ENCODE measurements at regions not wholly inside any gene's neighbourhood (a gene's known extent, or its start where the extent isn't known, plus 50 kb on each side); places are given as distances from the start of the nearest gene placed in this dataset.
"Not testable (repeated sequence)": the region's sequence is repeated elsewhere in the genome, so short reads cannot be mapped to it uniquely, and the experiment has no call there.

DNA sequence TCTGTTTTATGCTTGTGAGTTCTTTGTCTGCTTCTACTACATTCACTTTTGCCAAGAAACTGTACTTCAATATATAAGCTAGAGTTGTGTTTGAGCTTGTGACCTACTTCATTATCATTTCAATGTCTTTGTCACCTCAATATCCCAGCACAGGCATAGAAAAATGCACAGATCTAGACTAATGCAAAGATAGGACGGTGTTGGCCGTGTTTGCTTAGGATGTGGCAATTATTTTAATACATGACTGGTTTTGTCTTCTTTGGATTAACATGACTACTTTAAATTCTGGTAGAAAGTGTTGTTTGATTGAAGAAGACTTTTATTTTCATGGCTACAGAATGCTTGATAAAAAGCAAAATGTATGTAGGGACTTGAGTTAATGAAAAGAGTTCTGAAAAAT, 1075.0 kb upstream of the GJE1 start:
- Mint-ChIP-seq H3K4me3 (no peak overlapping the region), H3K27ac (no peak overlapping the region), H3K4me1 (no peaks in the 10 kb centered on the region), H3K9me3 (no peaks in the 10 kb centered on the region), H3K36me3 (no peaks in the 10 kb centered on the region), H3K27me3 (no peaks in the 10 kb centered on the region)
- CTCF ChIA-PET = no interaction called here
- no peak for DNase-seq

DNA sequence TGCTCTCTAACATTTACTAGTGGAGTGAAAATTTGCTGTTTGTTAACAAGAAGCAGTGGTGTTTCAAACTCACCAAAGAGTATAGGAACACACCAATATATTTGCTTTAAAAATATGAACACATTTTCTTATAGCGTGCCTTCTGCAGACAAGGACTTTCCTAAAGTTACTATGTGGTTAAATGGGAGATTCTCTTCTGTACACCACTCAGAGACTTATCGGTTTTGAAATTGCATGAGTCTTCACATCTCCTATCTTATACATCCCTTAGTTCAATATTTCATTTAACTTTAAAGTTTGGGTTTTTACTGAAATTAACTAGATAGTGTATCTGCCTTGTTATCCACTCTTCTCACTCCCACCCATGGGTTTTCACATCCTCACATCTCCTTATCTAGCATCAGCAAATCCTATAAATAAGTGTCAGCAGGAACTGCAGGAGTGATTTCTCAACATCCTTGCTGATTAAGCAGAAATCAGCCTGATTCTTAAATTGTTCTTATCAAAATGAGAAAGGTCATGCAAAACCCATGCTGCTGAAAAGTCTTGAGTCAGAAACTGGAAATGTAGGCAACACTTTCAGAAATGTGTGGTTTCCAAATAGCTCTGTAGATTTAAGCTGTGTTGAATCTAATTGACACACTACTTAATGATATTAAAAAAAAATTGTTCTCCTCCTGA, 1075.6 kb upstream of the GJE1 start:
- DNase-seq = no peak
- Mint-ChIP-seq H3K36me3 (no peaks in the 10 kb centered on the region), H3K27ac (no peak overlapping the region), H3K27me3 (no peaks in the 10 kb centered on the region), H3K9me3 (no peaks in the 10 kb centered on the region), H3K4me3 (no peak overlapping the region), H3K4me1 (no peaks in the 10 kb centered on the region)
- CTCF ChIA-PET = no interaction called here

DNA sequence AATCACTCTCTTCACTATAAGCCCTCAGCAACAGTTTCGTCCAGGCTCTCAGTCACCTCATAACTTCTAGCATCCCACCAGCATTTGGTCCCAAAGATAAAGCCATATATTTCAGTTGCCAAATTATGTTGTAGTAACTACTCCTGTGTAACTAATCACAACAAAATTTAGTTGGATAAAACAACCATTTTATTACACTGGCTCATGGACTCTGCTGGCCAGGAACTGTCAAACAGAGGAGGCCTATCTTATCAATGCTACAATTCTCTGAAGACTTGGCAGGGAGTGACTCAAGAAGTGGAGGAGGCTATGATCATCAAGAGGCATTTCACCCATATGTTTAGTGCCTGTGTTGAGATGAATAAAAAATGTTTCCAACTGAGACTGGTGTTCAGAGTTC, 1082.3 kb upstream of the GJE1 start:
- no peaks in the 10 kb centered on the region for H3K9me3 Mint-ChIP-seq
- CTCF ChIA-PET = no interaction called here
- H3K36me3 Mint-ChIP-seq = no peaks in the 10 kb centered on the region
- no peaks in the 10 kb centered on the region for H3K4me1 Mint-ChIP-seq
- DNase-seq = no peak
- H3K4me3 Mint-ChIP-seq = no peak overlapping the region
- no peaks in the 10 kb centered on the region for H3K27me3 Mint-ChIP-seq
- no peak overlapping the region for H3K27ac Mint-ChIP-seq

DNA sequence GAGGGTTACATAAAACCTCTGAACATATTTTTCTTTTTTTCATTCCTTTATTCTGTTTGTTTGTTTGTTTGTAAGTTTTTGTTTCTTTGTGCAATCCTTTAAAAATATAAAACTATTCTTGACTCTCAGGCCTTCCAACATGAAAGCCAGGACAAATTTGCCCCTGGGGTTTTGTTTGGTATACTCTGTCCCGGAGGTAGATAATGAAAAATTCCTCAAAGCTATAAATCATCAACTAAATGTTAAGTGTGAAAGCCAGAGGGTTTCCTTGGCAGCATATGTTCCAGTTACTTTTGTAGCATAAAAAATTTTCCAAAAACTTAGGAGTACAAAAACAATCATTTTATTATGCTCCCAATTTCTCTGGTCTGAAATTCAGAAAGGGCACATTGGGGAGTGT, 1084.3 kb upstream of the GJE1 start:
- no peaks in the 10 kb centered on the region for H3K4me1 Mint-ChIP-seq

DNA sequence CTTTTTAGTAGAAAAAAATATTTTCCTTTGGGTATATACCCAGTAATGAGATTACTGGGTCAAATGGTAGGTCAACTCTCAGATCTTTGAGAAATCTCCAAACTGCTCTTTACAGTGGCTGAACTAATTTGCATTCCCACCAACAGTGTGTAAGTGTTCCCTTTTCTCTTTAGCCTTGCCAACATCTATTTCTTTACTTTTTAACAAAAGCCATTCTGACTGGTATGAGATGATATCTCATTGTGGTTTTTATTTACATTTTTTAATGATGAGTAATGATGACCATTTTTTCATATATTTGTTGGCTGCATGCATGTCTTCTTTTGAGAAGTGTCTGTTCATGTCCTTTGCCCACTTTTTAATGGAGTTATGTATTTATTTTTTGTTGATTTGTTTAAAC, 1086.2 kb upstream of the GJE1 start:
- H3K36me3 Mint-ChIP-seq, DNase-seq, H3K27ac Mint-ChIP-seq, H3K27me3 Mint-ChIP-seq, CTCF ChIA-PET, H3K4me3 Mint-ChIP-seq, H3K4me1 Mint-ChIP-seq, H3K9me3 Mint-ChIP-seq: not testable (repeated sequence)

More for the DNA sequence above, 1084.3 kb upstream of the GJE1 start:
- Mint-ChIP-seq H3K4me3 (no peak overlapping the region), H3K27ac (no peak overlapping the region), H3K27me3 (no peaks in the 10 kb centered on the region), H3K36me3 (no peaks in the 10 kb centered on the region), H3K9me3 (no peaks in the 10 kb centered on the region)
- no peak for DNase-seq
- CTCF ChIA-PET = interaction anchor here (0.7 kb wide), 1 partner anchor 690 kb away, joined by 3 read pairs; no protein-coding TSS in a partner anchor

DNA sequence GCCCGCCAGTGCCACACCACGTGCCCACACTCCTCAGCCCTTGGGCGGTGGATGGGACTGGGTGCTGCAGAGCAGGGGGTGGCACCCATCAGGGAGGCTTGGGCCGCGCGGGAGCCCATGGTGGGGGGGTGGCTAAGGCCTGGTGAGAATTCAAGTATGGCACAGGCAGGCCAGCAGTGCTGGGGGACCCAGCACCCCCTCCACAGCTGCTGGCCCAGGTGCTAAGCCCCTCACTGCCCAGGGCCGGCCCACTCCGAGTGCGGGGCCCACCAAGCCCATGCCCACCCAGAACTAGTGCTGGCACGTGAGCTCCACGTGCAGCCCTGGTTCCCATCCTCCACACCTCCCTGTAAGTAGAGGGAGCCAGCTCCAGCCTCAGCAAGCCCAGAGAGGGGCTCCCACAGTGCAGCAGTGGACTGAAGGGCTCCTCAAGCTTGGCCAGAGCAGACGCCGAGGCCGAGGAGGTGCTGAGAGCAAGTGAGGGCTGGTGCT, 1091.1 kb upstream of the GJE1 start:
- Mint-ChIP-seq H3K9me3 (peaks cover 4% of the 10 kb centered on the region), H3K27me3 (no peaks in the 10 kb centered on the region), H3K27ac (no peak overlapping the region), H3K36me3 (no peaks in the 10 kb centered on the region), H3K4me1 (no peaks in the 10 kb centered on the region), H3K4me3 (no peak overlapping the region)
- CTCF ChIA-PET = no interaction called here
- peak; percentile 19 for DNase-seq

DNA sequence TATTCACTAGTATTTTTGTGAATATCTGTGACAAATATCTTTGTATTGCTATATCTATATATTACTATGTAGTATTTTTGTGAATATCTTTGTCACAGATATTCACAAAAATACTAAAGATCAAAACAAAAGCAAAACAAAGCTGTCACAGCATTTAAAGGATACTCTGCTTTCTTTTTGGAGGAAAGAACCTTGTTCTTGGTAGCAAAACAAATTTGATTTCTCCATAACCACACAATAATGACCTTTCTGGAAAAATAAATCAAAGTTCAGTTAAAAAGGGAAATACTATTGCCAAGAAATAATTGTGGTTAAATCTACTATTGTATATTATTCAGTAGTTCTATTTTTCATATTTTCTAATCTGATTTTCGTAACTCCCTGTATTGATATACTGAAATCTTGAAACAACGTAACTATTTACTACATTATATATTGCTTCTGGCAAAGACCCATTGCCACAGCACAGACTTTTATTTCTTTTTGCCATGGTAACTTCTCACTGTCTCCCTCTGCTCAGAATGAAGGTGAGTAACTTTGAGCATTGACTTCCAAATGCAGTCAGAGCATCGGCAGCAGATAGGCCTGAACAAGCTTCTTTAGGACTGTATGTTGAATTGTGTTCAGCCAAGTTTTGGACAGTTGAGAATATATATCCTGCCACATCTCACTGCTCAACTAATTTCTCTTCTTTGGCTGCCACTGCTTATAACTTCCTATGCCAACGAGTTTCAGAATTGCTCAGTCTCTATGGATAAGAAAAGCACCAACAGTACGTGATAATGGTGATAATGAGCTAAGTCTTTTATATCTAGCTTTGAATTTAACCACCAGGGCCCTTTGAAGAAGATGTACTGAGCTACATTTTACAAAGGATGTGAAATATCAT, 1097.2 kb upstream of the GJE1 start:
- CTCF ChIA-PET = no interaction called here
- DNase-seq = no peak
- no peaks in the 10 kb centered on the region for H3K4me1 Mint-ChIP-seq

DNA sequence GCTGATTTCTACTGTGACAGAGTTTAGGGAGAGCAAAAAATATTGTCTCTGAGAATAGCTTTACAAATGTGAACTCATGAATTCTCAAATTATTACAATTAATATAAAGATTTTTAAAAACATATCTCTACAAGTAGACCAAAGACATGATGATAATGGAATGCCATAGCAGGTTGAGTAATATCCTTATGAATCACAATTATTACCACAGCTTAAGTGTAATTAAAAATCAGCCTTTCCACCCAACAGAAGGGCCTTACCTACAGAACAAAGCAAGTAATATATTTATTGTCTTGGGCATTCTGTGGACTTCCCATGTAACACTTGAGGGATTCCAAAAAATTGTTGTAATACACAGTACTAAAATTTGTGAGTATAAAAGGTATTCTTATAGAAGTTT, 1099.6 kb upstream of the GJE1 start:
- Mint-ChIP-seq H3K9me3 (no peaks in the 10 kb centered on the region), H3K27ac (no peak overlapping the region), H3K4me1 (no peaks in the 10 kb centered on the region), H3K4me3 (no peak overlapping the region), H3K27me3 (no peaks in the 10 kb centered on the region), H3K36me3 (no peaks in the 10 kb centered on the region)
- CTCF ChIA-PET = no interaction called here
- DNase-seq = no peak

More for the DNA sequence above, 1097.2 kb upstream of the GJE1 start:
- H3K4me3 Mint-ChIP-seq = no peak overlapping the region
- H3K36me3 Mint-ChIP-seq = no peaks in the 10 kb centered on the region
- no peak overlapping the region for H3K27ac Mint-ChIP-seq
- no peaks in the 10 kb centered on the region for H3K27me3 Mint-ChIP-seq
- no peaks in the 10 kb centered on the region for H3K9me3 Mint-ChIP-seq

DNA sequence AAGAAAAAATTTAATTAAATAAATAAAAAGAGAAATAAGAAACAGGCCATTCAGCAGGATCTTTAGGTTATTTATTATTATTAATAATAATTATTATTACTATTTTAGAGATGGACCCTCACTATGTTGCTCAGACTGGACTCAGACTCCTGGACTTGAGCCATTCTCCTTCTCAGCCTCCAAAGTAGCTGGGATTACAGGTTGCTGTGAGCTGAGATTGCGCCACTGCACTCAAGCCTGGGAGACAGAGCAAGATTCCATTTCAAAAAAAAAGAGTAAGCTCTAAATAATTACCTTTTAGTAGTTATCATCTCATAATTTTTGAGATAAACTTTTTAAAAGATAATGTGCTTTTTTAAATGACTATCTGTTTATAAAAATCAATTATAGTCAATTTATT, 1102.8 kb upstream of the GJE1 start:
- Mint-ChIP-seq H3K27ac (no peak overlapping the region), H3K4me3 (no peak overlapping the region), H3K36me3 (no peaks in the 10 kb centered on the region), H3K27me3 (no peaks in the 10 kb centered on the region), H3K4me1 (no peaks in the 10 kb centered on the region), H3K9me3 (no peaks in the 10 kb centered on the region)
- no peak for DNase-seq
- CTCF ChIA-PET = interaction anchor here (0.6 kb wide), 1 partner anchor 834 kb away, joined by 3 read pairs; no protein-coding TSS in a partner anchor

DNA sequence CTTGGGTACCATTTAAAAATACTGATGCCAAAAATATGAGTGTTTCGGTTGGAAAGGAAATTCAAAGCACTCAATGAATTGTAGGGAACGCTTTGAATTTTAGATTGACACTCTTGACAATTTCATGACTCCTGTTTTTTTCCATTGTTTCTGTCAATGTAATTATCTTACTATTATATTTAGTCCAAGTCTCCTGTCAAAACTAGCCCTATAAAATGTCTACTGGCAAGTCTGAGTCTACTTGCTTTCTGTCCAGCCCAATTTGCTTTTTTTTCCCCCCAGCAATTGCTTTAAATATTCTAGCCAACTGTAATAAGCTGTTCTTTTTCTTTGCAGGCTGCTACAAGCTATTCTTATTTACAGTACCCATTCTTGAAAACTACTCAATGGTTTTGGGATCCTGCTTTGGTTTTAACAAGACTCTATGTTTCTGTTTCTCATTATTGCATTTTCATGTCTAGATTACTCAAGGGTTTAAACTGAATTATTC, 1103.9 kb upstream of the GJE1 start:
- Mint-ChIP-seq H3K27ac (no peak overlapping the region), H3K4me3 (no peak overlapping the region), H3K9me3 (no peaks in the 10 kb centered on the region), H3K4me1 (no peaks in the 10 kb centered on the region), H3K36me3 (no peaks in the 10 kb centered on the region), H3K27me3 (no peaks in the 10 kb centered on the region)
- no peak for DNase-seq
- CTCF ChIA-PET = no interaction called here

DNA sequence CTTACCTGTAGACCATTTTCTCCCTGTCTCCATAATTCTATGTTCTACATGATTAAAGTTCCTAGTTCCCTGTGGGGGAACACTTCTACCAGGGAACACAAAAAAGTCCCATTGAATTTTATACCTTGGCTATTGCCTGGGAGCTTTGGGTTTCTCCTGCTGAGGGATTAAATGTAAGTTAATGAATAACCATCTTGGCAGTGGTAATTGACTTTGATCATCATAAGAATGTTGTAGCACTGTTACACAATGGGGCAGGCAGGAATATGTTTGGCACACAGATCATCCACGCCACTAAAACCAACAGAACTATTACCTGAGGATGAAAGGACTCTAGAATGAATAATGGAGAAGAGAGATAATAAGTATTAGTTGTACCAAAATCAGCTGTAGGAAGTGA, 1106.2 kb upstream of the GJE1 start:
- no peak overlapping the region for H3K4me3 Mint-ChIP-seq
- H3K27me3 Mint-ChIP-seq = no peaks in the 10 kb centered on the region
- H3K27ac Mint-ChIP-seq = no peak overlapping the region
- H3K9me3 Mint-ChIP-seq = no peaks in the 10 kb centered on the region
- no peak for DNase-seq
- CTCF ChIA-PET = no interaction called here
- H3K36me3 Mint-ChIP-seq = no peaks in the 10 kb centered on the region
- no peaks in the 10 kb centered on the region for H3K4me1 Mint-ChIP-seq

DNA sequence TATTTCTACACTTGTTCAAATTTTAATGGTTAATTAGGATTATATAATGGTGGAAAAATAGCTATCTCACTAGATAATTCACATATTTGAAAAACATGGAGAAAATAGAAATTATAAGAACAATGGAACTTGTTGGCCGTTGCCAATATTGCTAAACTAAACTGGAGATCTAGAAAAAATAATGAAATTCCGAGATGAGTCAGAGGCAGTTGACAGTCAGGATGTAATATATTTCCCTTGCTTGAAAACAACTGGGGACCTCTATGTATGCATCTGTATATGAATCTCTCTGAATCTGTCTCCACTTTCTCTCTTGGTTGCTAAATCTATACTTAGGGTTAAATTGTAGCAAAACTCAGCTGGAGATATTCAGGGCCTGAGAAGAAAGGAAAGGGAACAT, 1108.2 kb upstream of the GJE1 start:
- Mint-ChIP-seq H3K4me3 (no peak overlapping the region), H3K27ac (no peak overlapping the region), H3K27me3 (no peaks in the 10 kb centered on the region), H3K36me3 (no peaks in the 10 kb centered on the region), H3K9me3 (no peaks in the 10 kb centered on the region), H3K4me1 (no peaks in the 10 kb centered on the region)
- CTCF ChIA-PET = no interaction called here
- no peak for DNase-seq

DNA sequence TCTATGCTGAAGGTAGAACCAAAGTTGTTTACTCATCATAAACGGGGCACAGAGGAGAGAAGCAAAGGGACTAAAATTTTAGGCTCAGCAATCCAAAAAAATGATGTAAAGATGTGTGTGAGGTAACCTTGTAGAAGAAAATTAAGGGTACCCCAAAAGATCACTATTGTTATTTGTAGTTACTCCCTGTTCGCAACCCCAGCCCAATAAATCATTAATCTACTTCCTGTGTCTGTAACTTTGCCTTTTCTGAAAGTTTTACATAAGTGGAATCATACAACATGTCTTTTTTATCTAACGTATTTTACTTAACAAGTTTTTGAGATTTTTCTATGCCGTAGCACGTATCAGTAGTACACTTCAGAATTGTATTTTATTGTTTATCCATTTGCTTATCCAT, 1114.8 kb upstream of the GJE1 start:
- CTCF ChIA-PET = no interaction called here
- no peaks in the 10 kb centered on the region for H3K9me3 Mint-ChIP-seq
- no peak overlapping the region for H3K27ac Mint-ChIP-seq
- no peak overlapping the region for H3K4me3 Mint-ChIP-seq
- H3K4me1 Mint-ChIP-seq = no peaks in the 10 kb centered on the region
- DNase-seq = no peak
- H3K36me3 Mint-ChIP-seq = no peaks in the 10 kb centered on the region
- H3K27me3 Mint-ChIP-seq = no peaks in the 10 kb centered on the region

DNA sequence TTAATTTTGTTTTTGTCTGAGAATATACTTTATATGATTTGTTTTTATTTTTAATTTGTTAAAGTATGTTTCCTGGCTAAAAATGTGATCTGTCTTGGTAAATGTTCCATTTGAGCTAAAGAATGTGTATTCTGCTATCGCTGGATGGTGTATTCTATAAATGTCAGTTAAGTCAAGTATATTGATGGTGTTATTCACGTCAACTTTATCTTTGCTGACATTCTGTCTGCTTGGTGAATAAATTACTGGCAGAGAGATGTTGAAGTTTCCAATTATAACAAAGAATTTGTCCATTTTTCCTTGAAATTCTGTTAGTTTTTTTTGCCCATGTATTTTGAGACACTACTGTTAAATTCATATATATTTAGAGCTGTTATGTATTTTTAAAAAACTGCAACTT, 1131.8 kb upstream of the GJE1 start:
- CTCF ChIA-PET = no interaction called here
- Mint-ChIP-seq H3K4me3 (no peak overlapping the region), H3K27ac (no peak overlapping the region)

DNA sequence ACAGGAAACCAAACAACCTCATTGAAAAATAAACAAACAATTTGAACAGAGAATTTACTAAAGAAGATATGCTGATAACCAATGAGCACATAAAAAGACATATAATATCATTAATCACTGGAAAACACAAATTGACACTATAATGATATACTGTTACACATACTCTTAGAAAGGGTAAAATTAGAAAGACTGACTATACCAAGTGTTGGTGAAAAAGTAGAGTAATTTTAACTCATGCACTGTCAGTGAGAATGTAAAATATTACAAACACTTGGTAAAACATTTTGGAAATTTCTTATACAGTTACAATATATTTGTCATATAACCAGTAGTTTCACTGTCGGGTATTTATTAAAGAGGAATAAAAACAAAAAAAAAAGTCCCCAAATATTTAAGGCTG, 1139.2 kb upstream of the GJE1 start:
- Mint-ChIP-seq H3K27me3 (no peaks in the 10 kb centered on the region), H3K36me3 (no peaks in the 10 kb centered on the region), H3K27ac (no peak overlapping the region), H3K9me3 (no peaks in the 10 kb centered on the region), H3K4me3 (no peak overlapping the region), H3K4me1 (no peaks in the 10 kb centered on the region)
- DNase-seq = no peak
- CTCF ChIA-PET = no interaction called here

More for the DNA sequence above, 1131.8 kb upstream of the GJE1 start:
- no peaks in the 10 kb centered on the region for H3K36me3 Mint-ChIP-seq
- no peak for DNase-seq
- H3K27me3 Mint-ChIP-seq = no peaks in the 10 kb centered on the region
- no peaks in the 10 kb centered on the region for H3K4me1 Mint-ChIP-seq
- H3K9me3 Mint-ChIP-seq = no peaks in the 10 kb centered on the region
